GM21367 (cell line): ENCODE measurements at regions not wholly inside any gene's neighbourhood (a gene's known extent, or its start where the extent isn't known, plus 50 kb on each side); places are given as distances from the start of the nearest gene placed in this dataset.

Source experiments
- ATAC-seq: cut with Tn5 transposase; IDR thresholded peaks from one replicate; pipeline ENCODE4 v1.9.1; 2021; ENCODE audit not compliant: unreplicated experiment

GRCh38 chr5:103498800-103499551, 63.6 kb downstream of the NUDT12 start:
- ATAC-seq = no peak

GRCh38 chr5:103498211-103498610, 64.4 kb downstream of the NUDT12 start:
- ATAC-seq = no peak

- no peak for ATAC-seq
Measured at GRCh38 chr5:103497781-103498180, 64.8 kb downstream of the NUDT12 start.

- ATAC-seq = no peak
Measured at GRCh38 chr5:103490030-103490739, 72.4 kb downstream of the NUDT12 start.

GRCh38 chr5:103489307-103489706, 73.3 kb downstream of the NUDT12 start:
- no peak for ATAC-seq

GRCh38 chr5:103487822-103488493, 74.6 kb downstream of the NUDT12 start:
- ATAC-seq = peak; percentile 59

- ATAC-seq = no peak
Measured at GRCh38 chr5:103487218-103487617, 75.4 kb downstream of the NUDT12 start.

- ATAC-seq = no peak
Measured at GRCh38 chr5:103486739-103487138, 75.8 kb downstream of the NUDT12 start.

GRCh38 chr5:103480246-103480645, 82.3 kb downstream of the NUDT12 start:
- no peak for ATAC-seq

GRCh38 chr5:103477678-103478077, 84.9 kb downstream of the NUDT12 start:
- ATAC-seq = no peak

GRCh38 chr5:103476811-103477210, 85.8 kb downstream of the NUDT12 start:
- no peak for ATAC-seq

GRCh38 chr5:103475629-103476240, 86.9 kb downstream of the NUDT12 start:
- peak; percentile 67 for ATAC-seq

GRCh38 chr5:103474677-103475076, 87.9 kb downstream of the NUDT12 start:
- ATAC-seq = no peak

GRCh38 chr5:103473725-103474124, 88.9 kb downstream of the NUDT12 start:
- no peak for ATAC-seq

GRCh38 chr5:103472830-103473229, 89.8 kb downstream of the NUDT12 start:
- no peak for ATAC-seq

- no peak for ATAC-seq
Measured at GRCh38 chr5:103472265-103472664, 90.3 kb downstream of the NUDT12 start.

GRCh38 chr5:103469288-103470040, 93.1 kb downstream of the NUDT12 start:
- no peak for ATAC-seq

GRCh38 chr5:103467831-103468230, 94.8 kb downstream of the NUDT12 start:
- no peak for ATAC-seq

- ATAC-seq = no peak
Measured at GRCh38 chr5:103466495-103466894, 96.1 kb downstream of the NUDT12 start.

- ATAC-seq = no peak
Measured at GRCh38 chr5:103465891-103466290, 96.7 kb downstream of the NUDT12 start.
